SJCRH30 (cell line): ENCODE measurements at regions not wholly inside any gene's neighbourhood (a gene's known extent, or its start where the extent isn't known, plus 50 kb on each side); places are given as distances from the start of the nearest gene placed in this dataset.
A peak's percentile ranks its signal among the peaks of the same experiment; 100 is the strongest.
"Not testable (repeated sequence)": the region's sequence is repeated elsewhere in the genome, so short reads cannot be mapped to it uniquely, and the experiment has no call there.

Experiments
- DNase-seq, 2 experiments: peaks; one replicate each; pipeline ENCODE4 v3.0.0-alpha.2; 2015 to 2020
- H3K27ac ChIP-seq: fragments of 250-450 bp; sonication (Bioruptor Pico); 2 replicates; pipeline ENCODE4 v1.5.1; 2020; ENCODE audit warnings: mild to moderate bottlenecking, moderate library complexity
- H3K27me3 ChIP-seq: fragments of 250-450 bp; sonication (Bioruptor Pico); 2 replicates; pipeline ENCODE4 v1.5.1; 2020; ENCODE audit warnings: mild to moderate bottlenecking, moderate library complexity
- H3K36me3 ChIP-seq: fragments of 250-450 bp; sonication (Bioruptor Pico); 2 replicates; pipeline ENCODE4 v1.5.1; 2020; ENCODE audit warnings: mild to moderate bottlenecking, moderate library complexity
- H3K4me1 ChIP-seq: fragments of 250-450 bp; sonication (Bioruptor Pico); 2 replicates; pipeline ENCODE4 v1.5.1; 2020; ENCODE audit warnings: mild to moderate bottlenecking, moderate library complexity
- H3K4me3 ChIP-seq: fragments of 250-450 bp; sonication (Bioruptor Pico); 2 replicates; pipeline ENCODE4 v1.5.1; 2020; ENCODE audit warnings: mild to moderate bottlenecking, moderate library complexity
- H3K9me3 ChIP-seq: fragments of 250-450 bp; sonication (Bioruptor Pico); replicated peaks from 2 replicates; pipeline ENCODE4 v1.5.1; 2020; ENCODE audit warnings: mild to moderate bottlenecking, moderate library complexity

GRCh38 chr6:6877792-6878191, 230.0 kb upstream of the RREB1 start:
- not testable (repeated sequence) for H3K27me3 ChIP-seq, H3K9me3 ChIP-seq, H3K4me3 ChIP-seq, H3K4me1 ChIP-seq, DNase-seq, H3K27ac ChIP-seq, H3K36me3 ChIP-seq

DNA sequence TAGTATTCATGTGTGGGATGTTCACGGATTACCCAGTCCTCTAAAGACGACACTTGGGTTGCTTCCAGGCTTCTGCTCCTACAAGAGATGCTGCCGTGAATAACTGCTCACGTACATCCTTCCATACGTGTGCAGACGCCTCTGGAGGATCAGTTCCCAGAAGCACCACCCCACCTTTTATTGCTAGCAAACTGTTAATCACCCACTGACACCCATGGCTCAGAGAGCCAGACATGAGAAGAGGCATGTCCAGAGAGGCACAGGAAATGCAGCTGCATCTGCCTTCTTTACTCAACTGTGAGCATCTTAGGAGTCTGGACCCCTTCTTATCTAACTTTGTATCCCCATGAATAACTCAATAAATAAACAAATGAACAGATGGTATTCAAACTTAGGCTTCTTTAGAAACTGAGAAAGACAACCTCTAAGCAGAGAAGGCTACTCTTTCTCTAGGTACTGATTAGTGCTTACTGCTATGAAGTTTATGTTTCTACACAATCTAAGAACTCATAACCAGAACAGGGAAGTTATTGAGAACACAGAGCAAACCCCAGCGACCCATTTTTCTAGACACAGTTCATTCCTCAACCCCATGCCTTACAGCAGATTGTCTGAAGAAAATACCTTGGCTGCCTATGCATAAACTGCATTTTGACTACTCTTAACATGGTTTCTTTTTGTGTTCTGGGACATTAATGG, 228.7 kb upstream of the RREB1 start:
- no peaks in the 10 kb centered on the region for H3K27me3 ChIP-seq
- H3K27ac ChIP-seq, result no peak overlapping the region
- H3K4me1 ChIP-seq, result no peaks in the 10 kb centered on the region
- H3K4me3 ChIP-seq, result no peak overlapping the region
- H3K9me3 ChIP-seq, result no peaks in the 10 kb centered on the region
- peak in 1 of 2 experiments; percentile 17 for DNase-seq
- no peaks in the 10 kb centered on the region for H3K36me3 ChIP-seq

- H3K4me3 ChIP-seq, H3K9me3 ChIP-seq, DNase-seq, H3K36me3 ChIP-seq, H3K4me1 ChIP-seq, H3K27ac ChIP-seq, H3K27me3 ChIP-seq: not testable (repeated sequence)
Observed at GRCh38 chr6:6879586-6879974, 228.2 kb upstream of the RREB1 start.

DNA sequence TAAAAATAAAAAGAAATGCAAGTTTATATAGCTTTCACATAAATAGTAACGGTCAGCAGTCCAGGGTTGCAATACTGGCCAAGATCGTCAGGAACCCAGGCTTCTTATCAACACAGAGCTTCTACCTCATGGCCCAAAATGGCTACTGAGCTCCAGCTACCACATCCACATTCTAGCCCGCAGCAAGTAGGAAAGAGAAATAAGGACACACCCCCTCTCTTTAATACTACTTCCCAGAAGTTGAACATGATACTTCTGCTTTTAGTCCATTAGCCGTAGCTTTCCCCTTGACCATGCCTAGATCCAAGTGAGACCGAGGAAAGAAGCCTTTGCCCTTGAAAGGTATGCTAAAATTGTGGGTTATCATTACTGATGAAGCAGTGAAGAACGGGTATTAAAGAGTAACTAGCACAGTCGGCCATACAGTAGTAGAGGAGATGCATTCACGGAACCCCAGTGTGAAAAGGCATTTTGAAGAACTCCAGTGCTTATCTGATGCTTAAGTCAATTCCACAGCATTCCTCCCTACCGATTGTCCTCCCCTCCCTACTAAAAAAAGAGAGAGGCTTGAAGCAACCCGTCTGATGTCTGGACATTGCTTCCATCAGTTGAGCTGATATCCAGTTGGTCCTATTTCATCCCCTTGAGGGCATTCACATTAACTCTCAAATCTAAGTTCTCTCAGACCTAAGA, 226.9 kb upstream of the RREB1 start:
- no peaks in the 10 kb centered on the region for H3K36me3 ChIP-seq
- DNase-seq, result no peak
- H3K27ac ChIP-seq, result no peak overlapping the region
- no peaks in the 10 kb centered on the region for H3K27me3 ChIP-seq
- no peak overlapping the region for H3K4me3 ChIP-seq
- H3K4me1 ChIP-seq, result no peaks in the 10 kb centered on the region
- H3K9me3 ChIP-seq, result no peaks in the 10 kb centered on the region

DNA sequence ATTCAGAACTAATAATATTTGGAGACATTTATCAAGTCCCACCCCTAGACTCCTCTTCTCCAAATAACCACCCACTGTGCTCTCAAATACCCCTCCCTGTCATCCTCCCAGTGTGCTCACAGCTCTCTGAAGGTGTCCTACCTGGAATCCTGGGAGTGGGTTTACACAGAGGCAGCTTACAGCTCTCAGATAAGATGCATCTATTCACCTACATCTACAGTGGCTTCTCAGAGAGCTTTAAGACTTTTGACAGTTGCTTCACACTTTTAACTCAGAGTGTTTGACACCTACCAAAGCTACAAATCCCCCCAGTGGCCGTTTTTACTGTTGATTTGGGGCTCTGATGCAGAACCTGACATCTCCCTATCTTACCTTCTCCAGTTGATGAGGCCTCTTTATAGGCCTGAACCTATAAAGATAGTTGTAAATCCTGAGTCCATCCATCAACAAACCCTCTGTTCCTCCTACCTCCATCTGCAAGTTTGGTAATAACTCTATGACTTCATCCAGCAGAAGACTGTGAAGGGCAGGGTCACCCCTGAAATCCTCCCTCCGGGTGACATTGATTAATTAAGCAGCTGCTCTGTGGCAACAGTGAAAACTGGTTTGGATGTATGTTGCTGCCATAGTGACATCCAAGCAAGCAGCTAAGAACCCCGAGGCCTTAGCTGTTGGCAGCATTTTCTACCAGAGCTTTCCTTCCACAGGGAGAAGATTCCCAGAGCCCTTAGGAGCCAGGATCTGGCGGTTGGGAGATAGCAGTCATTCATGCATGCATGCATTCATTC, 226.1 kb upstream of the RREB1 start:
- no peaks in the 10 kb centered on the region for H3K27me3 ChIP-seq
- H3K4me3 ChIP-seq, result no peak overlapping the region
- no peaks in the 10 kb centered on the region for H3K4me1 ChIP-seq
- no peak overlapping the region for H3K27ac ChIP-seq
- peak; percentile 35 to 39 for DNase-seq
- H3K36me3 ChIP-seq, result no peaks in the 10 kb centered on the region
- H3K9me3 ChIP-seq, result no peaks in the 10 kb centered on the region

DNA sequence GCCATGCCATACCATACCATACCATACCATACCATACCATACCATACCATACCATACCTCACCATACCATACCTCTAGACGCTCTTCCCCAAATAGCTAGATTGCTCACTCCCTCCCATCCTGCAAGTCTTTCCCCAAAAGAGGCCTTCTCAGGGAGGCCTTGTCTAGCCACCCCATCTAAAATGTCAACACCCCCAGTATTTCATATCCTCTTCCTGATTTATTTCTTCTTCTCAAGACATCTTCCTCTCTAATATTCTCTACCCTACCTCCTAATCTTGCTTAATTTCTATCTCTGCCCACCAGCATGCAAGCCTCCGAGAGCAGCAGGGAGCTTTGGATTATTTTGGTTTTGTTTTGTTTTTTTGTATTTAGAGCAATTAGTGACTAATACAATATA, 225.2 kb upstream of the RREB1 start:
- no peaks in the 10 kb centered on the region for H3K4me1 ChIP-seq
- no peaks in the 10 kb centered on the region for H3K27me3 ChIP-seq
- H3K4me3 ChIP-seq, result no peak overlapping the region
- no peak for DNase-seq
- no peaks in the 10 kb centered on the region for H3K36me3 ChIP-seq
- H3K9me3 ChIP-seq, result no peaks in the 10 kb centered on the region
- no peak overlapping the region for H3K27ac ChIP-seq

GRCh38 chr6:6883011-6883410, 224.8 kb upstream of the RREB1 start:
- no peaks in the 10 kb centered on the region for H3K36me3 ChIP-seq
- H3K4me3 ChIP-seq, result no peak overlapping the region

GRCh38 chr6:6884193-6884627, 223.6 kb upstream of the RREB1 start:
- H3K36me3 ChIP-seq, result no peaks in the 10 kb centered on the region
- H3K4me1 ChIP-seq, result no peaks in the 10 kb centered on the region
- DNase-seq, result no peak
- no peak overlapping the region for H3K27ac ChIP-seq
- H3K27me3 ChIP-seq, result no peaks in the 10 kb centered on the region
- H3K4me3 ChIP-seq, result no peak overlapping the region
- no peaks in the 10 kb centered on the region for H3K9me3 ChIP-seq

More at GRCh38 chr6:6883011-6883410, 224.8 kb upstream of the RREB1 start:
- no peaks in the 10 kb centered on the region for H3K9me3 ChIP-seq
- no peak for DNase-seq
- H3K4me1 ChIP-seq, result no peaks in the 10 kb centered on the region
- H3K27me3 ChIP-seq, result no peaks in the 10 kb centered on the region
- H3K27ac ChIP-seq, result no peak overlapping the region

DNA sequence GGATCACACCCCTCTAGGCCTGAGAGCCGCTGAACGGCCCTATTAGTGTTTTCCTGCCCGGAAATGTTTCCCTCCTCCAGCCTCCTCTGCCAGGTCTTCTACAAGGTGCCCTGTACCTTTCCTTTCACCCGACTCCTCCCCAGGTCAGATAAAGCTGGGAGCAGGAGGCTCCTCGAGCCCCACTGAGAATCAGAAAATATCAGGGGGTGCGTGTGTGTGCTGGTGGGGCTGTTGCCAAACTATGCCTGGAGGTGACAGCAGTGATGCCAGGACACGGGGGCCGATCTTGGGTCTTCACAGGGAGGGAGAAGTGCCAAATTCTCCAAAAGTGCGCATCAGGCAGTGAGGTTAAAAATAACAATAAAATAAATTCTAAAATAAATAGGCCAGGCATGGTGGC, 222.8 kb upstream of the RREB1 start:
- H3K9me3 ChIP-seq, result no peaks in the 10 kb centered on the region
- H3K36me3 ChIP-seq, result no peaks in the 10 kb centered on the region
- H3K27me3 ChIP-seq, result no peaks in the 10 kb centered on the region
- H3K4me3 ChIP-seq, result no peak overlapping the region
- H3K4me1 ChIP-seq, result no peaks in the 10 kb centered on the region
- no peak for DNase-seq
- H3K27ac ChIP-seq, result no peak overlapping the region

- Histone ChIP-seq H3K36me3 (no peaks in the 10 kb centered on the region), H3K4me3 (no peak overlapping the region), H3K27ac (no peak overlapping the region), H3K27me3 (no peaks in the 10 kb centered on the region), H3K9me3 (no peaks in the 10 kb centered on the region), H3K4me1 (no peaks in the 10 kb centered on the region)
- no peak for DNase-seq
Observed at GRCh38 chr6:6885521-6886170, 222.1 kb upstream of the RREB1 start.

DNA sequence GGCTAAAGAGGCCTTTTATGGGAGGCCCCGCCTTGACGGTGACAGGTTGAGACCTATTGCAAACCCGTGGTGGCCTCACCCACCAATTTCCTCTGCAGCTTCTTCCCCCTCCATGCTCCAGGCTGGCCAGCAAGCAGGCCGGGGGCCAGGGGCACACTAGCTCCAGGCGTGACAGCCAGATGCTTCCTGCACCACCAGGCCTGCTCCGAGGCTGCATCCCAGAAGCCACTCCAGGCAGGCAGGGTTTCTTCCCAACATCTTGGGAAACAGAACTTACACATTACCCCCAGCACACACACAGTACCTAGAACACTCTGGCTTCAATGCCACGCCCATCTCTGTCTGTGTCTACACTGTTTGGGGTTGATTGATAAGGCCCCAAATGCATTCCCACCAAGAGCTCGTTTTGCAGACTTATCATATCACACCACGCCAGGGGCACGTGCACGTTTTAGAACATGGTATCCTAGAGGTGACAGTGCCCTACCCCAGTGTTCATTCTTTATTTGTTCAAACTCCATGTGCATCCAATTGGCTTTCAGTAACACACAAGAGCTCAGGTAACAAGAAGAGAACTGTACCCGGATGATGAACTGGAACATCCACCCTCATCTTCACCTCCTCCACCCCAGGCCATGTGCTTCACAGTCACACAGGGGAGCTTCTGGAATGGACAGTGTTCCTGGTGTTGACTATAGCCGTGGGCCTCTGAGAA, 221.4 kb upstream of the RREB1 start:
- Histone ChIP-seq H3K4me3 (no peak overlapping the region), H3K36me3 (no peaks in the 10 kb centered on the region), H3K4me1 (no peaks in the 10 kb centered on the region), H3K27ac (no peak overlapping the region), H3K27me3 (no peaks in the 10 kb centered on the region), H3K9me3 (no peaks in the 10 kb centered on the region)
- DNase-seq, result no peak

DNA sequence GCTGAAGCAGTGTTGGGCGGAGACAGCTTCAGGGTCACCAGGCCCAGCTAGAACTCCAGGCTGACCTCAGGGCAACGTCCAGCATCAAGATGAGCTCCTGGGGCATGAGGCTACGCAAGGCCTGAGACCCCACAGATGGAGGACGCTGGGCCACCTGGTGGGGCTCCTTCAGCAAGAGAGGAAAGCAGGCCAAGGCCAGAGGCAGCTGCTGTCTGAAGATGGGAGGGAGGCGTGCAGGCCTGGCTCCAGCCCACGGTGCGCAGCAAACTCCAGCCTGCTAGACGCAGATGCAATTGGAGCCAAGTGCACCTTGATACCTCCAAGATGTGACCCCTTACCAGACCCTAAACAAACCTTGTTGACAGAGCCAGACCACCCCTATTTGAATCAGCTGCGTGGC, 220.9 kb upstream of the RREB1 start:
- no peaks in the 10 kb centered on the region for H3K9me3 ChIP-seq
- no peak for DNase-seq
- no peak overlapping the region for H3K27ac ChIP-seq
- H3K4me1 ChIP-seq, result no peaks in the 10 kb centered on the region
- no peak overlapping the region for H3K4me3 ChIP-seq
- H3K27me3 ChIP-seq, result no peaks in the 10 kb centered on the region
- H3K36me3 ChIP-seq, result no peaks in the 10 kb centered on the region

GRCh38 chr6:6889601-6890000, 218.2 kb upstream of the RREB1 start:
- H3K9me3 ChIP-seq, result no peaks in the 10 kb centered on the region
- peaks cover 18% of the 10 kb centered on the region for H3K4me1 ChIP-seq
- no peak for DNase-seq
- no peak overlapping the region for H3K4me3 ChIP-seq
- no peak overlapping the region for H3K27ac ChIP-seq
- no peaks in the 10 kb centered on the region for H3K36me3 ChIP-seq
- H3K27me3 ChIP-seq, result no peaks in the 10 kb centered on the region

DNA sequence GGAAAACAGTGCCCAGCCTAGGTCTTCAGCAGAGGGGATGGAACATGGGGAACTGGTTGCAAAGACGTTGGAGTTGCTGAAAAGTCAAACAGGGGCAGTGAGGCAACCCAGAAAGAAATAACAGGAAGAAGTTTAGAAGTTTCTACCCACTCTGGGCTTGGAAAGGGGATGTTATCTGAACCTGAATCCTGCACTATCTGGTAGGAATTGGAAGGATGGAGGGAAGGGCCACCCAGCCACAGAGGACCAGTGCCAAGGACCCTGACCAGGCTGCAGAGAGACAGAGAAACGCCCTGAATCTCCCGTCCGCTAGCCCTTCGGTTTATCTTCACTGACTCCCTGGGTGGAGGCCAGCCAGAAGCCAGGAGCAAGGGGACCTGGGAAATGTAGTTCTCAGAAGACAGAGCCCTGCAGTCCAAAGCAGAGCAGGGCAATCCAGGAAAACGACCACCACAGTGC, 217.3 kb upstream of the RREB1 start:
- no peak overlapping the region for H3K27ac ChIP-seq
- no peaks in the 10 kb centered on the region for H3K27me3 ChIP-seq
- peak; percentile 20 to 43 for DNase-seq
- no peak overlapping the region for H3K4me3 ChIP-seq
- H3K9me3 ChIP-seq, result no peaks in the 10 kb centered on the region
- peaks cover 18% of the 10 kb centered on the region for H3K4me1 ChIP-seq
- no peaks in the 10 kb centered on the region for H3K36me3 ChIP-seq
